HTR-8/SVneo (cell line): ENCODE measurements at regions not wholly inside any gene's neighbourhood (a gene's known extent, or its start where the extent isn't known, plus 50 kb on each side); places are given as distances from the start of the nearest gene placed in this dataset.

ENCODE experiments used
- DNase-seq: peaks from one replicate; pipeline ENCODE4 v3.0.0; 2011; ENCODE audit warnings: low spot score, mixed read lengths; ENCODE audit not compliant: insufficient read length
- FAIRE-seq: peaks from 2 replicates; lab custom pipeline; 2011; peaks lifted over from hg19 to GRCh38; lab: Jason Lieb, UNC

DNA sequence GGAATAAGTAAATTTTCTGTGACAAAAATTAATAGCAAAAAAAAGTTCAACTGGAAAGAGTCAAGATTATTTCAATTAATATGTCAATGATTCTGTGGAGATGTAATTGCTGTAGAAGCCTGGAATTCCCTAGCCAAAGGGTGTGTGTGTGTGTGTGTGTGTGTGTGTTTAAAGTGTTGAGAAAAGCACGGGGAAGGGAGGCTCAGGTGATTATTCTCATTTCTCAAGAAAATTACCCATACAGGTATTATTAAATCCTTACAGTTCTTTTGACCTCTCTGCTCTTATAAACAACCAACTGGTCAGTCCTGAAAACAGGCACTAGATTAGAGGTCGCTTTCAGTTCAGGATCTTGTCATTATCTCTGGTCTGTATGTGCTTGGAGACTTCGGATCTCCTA, 129.3 kb upstream of the SASH1 start:
- FAIRE-seq (no peak), DNase-seq (no peak)

DNA sequence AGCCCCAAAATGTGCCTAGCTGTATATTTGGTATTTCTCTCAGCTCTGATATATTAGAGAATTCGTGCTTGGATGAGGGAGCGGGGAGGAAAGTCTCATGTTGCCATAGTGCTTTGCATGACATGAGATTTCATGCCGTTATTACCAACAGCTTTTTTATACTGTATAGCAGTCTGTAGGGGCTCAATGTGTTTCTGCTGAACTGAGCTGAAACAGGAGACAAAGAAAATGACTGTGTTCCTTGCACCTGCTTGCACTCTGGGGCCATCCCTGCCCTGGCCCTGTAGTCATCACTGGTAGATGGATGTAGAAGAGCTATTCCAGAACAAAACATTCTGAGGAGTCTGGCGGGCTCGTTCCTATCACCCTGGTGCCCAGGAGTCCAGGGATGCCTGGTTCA, 128.0 kb upstream of the SASH1 start:
- no peak for DNase-seq
- FAIRE-seq = no peak

DNA sequence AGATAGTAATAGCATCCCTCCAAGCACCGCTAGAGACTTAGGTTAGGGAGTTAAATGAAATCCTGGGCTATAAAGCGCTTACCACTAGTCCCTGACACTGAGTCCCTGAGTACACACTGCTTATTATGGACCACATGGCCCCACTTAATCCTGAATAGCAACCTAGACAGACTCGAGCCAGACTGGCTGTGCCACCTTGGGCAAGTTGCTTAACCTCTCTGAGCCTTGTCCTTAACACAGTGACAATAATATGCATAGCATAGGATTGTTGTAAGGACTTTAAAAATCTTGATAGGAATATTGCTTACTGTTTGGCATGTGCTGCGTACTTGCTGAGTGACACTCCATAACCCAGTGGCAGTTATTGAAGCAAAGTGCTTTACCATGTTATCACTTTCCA, 125.6 kb upstream of the SASH1 start:
- DNase-seq (no peak), FAIRE-seq (no peak)

DNA sequence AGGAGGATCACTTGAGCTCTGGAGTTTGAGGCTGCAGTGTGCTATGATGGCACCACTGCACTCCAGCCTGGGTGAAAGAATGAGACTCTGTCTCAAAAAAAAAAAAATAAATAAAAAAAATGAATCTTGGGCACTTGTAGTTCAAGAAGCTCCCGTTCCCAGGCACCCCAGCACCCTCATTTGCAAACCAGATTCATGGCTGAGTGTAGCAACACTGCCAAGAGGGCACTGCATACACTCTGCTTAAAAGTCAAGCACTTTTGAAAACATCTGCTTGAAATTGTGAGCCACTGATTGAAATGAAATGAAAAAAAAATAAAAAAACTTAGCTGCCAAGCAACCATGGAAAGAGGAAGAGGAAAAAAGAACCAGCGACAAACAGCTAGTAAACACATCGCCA, 124.7 kb upstream of the SASH1 start:
- DNase-seq (no peak), FAIRE-seq (no peak)

DNA sequence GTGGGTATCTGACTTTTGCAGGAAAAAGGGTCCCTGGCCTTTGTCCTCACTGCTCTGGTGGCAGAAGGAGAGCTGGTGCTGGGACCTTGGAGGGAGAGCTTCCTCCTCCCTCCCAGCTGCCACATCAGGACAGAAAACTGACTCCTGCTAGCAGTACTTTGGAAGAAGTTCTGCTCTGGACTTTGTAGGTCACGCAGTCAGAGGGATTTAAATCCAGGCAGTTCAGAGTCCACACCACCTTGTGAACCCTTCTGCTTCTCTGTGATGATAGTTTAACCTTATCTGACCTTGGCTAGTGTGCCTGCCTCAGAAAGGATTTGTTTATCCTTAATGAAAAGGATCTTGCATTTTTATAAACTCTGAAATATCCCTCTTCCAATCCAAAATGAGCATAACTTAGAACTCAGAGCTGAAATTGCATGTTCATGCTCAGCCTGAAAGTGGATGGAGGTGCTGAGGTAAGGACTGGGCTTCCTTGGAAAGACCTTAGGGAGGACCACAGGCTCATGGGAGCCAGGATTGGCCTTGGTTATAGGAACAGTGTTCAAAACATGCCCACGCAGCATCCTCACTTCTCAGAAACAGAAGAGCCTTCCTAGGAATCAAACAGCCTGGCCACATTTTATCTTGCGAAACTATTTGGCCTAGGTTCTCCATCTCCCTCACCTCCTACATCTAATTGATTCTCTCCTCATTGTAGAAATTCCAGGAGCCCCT, 123.9 kb upstream of the SASH1 start:
- FAIRE-seq (no peak), DNase-seq (no peak)

DNA sequence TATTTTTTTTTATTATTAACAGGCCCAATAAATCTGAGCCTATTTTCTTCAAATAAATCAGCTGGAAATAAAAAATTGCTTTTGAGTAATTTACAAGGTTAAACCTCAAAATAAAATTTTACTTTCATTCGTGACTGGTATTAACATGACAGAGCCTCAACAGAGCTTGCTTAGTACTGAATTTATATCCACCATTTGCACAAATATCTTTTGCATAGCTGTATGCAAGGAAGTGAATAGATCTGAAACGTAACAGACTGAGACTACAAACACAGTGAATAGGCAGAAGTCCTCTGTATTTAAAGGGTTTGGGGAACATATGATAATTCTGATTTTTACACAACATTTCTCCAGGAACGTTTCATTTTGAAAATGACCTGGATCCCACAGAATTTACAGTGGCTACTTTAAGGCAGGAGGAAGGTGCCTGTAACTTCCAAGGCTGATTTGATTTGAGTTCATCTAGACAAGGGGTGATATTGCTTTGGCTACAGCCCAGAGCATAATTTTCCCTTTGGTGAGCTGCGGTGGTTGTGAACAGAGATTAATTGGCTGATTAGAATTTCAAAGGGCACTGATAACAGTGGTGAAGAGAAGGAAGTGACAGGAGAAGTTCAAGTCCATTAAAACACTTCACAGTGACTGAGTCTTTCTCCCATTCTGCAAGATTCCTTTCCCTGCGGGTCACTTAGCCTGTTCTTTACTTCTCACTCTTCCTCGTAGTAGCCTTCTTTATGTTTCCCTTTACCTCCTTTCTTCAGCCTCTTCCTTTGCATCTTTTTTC, 121.2 kb upstream of the SASH1 start:
- FAIRE-seq (no peak), DNase-seq (no peak)

DNA sequence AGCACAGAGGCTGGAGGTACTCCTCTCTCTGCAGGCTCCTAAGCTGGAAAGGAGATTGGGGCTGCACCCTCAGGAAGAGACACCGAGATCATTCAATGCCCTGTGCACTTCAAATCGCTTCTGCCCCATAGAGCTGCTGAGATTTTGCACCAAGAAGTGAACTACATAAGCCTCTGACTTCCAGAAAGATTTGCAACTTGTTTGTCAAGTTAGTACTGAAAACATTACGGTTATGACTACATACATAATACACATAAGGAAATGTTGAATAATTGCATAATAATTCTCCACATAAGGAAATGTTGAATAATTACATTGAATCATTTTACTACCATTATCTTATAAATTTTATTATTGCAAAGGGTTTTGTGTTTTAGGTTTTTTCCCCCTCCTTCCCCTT, 120.3 kb upstream of the SASH1 start:
- DNase-seq (no peak), FAIRE-seq (no peak)

DNA sequence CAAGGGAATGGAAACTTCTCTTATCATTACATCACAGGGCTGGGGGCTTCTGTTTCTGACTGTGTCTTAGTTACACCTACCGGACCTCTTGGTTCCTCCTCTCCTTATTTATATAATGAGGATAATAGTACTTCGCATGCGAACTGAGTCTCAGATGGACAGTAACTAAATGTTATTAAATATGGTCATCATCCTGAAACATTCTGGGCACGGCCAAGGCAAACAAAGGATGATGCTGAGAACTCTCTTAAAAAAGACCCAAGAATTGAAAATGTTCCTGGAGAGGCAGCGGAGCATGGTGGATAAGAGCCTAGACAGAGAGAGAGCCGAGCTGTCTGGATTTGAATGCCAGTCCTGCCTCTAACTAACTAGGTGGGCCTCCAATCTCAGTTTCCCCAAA, 119.8 kb upstream of the SASH1 start:
- DNase-seq (no peak), FAIRE-seq (no peak)

DNA sequence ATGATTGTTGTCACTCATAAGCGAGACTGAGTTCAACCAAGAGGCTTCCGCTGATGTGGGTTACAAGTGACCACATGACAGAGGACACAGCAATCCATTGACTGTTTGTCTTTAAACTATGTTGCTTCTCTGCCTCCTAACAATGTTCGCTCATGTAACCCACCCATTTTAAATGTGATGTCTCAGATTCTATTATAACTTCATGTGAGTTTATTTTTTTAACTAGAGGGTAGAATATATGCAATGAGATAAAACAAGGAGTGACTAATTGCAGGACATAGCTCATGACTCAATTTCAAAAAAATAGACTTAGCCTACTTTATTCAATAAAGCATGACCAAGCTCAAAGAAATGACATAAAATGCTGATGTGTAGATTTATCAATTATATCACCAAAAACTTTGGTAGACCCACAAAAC, 119.2 kb upstream of the SASH1 start:
- DNase-seq = no peak
- no peak for FAIRE-seq

DNA sequence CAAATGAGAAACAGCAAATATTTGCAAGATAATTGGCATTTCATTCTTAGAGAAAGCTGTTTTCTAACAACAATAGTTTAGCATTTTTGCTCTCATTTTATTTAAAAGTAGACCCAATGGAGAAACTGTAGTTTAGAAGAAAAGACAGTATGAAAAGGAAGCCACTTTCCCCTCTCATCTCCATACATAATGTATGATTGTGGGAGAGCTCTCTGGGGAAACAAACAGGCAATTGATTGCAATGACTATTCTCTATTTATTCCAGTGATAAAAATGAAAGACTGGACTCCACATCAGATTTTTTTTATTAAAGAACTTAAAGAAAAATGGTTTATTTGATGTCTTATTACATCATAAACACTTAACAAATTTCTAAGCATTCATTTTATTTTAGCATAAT, 116.8 kb upstream of the SASH1 start:
- FAIRE-seq (no peak), DNase-seq (no peak)

DNA sequence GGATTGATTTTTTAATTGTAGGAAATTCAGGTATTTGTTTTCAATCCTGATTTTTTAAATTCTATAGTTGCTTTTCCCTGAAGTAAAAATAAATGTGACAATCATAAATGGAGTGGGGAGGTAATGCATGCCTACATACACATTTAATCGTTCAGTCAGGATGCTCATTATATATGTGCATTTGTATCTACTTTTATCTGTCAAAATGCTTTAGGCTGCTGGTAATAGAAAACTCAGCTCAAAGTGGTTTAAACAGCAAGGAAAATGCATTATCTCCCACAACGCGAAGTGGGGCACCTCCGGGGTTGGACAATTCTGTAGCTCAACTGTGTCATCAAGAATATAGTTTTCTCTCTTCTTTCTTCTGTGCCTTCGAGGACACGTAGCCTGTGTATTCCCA, 116.4 kb upstream of the SASH1 start:
- DNase-seq (no peak), FAIRE-seq (no peak)

DNA sequence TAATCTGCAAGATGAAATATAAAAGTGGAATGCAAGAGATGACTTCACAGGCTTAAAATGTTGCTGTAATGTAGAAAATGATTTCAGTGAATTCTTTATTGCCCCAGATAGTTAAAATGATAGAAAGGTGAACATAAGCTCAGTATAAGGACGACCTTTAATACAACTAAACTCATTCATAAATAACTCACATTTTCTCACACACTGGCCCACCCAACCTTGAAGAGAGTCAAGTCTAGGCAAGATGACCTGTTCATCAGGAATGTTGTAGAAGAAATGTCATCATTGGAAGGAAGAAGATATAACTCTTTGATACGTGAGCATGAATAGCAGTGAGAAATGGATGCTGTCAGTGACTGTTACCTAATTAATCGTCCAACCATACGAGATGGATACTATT, 111.1 kb upstream of the SASH1 start:
- FAIRE-seq = no peak
- DNase-seq = peak; percentile 10

DNA sequence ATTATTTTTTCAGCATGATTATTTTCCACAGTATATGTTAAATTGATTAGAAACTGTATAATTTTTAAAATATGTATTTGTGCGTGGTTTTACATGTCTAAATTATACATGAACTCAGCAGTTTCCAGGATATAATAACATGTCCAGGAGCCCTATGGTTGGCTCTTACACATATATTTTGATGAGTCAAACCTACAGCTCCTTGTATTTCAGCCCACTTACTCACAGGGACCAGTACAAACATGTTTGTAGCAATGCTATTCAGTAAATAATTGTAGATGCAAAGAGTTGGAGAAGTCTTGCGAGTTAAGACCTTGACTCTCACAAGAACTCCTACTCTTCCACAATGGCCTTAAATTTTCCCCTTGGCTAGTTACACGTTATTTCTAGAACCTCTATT, 107.2 kb upstream of the SASH1 start:
- DNase-seq (no peak), FAIRE-seq (no peak)

DNA sequence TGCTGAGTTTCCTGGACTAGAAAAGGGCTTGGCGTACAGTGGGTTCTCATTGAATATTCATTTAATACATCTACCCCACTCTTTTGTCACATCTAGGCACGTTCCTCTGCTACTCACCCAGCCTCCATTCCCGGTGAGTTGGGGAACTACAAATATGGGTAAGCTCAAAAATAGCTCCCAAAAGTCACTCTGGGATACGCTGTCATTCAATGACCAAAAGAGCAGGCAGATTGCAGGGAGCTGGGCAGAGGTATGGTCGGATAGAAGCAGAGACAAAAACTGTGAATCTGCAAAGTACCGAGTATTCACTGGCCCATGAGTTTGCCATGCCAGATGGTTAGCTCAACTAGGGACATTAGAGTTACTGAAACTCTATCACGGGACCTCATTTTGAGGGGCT, 103.9 kb upstream of the SASH1 start:
- FAIRE-seq (no peak), DNase-seq (no peak)

DNA sequence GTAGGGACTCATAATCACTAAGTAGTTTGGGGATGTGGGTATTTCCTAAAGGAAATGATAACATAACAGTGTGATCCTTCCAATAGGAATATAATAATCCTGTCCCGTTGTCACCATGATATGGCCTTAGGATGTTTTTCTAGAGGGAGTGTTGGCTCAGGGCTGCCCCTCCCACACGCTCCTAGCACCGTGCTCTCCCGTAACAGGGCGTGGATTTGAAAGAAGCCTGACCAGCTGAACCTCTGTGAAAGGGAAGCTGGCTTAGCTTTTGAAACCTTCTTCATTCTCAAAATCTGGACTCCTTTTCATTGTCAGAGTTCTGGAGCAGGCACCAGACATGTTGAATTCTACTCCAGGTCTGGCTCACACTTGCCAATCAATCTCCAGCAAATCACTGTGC, 103.4 kb upstream of the SASH1 start:
- FAIRE-seq (no peak), DNase-seq (no peak)

DNA sequence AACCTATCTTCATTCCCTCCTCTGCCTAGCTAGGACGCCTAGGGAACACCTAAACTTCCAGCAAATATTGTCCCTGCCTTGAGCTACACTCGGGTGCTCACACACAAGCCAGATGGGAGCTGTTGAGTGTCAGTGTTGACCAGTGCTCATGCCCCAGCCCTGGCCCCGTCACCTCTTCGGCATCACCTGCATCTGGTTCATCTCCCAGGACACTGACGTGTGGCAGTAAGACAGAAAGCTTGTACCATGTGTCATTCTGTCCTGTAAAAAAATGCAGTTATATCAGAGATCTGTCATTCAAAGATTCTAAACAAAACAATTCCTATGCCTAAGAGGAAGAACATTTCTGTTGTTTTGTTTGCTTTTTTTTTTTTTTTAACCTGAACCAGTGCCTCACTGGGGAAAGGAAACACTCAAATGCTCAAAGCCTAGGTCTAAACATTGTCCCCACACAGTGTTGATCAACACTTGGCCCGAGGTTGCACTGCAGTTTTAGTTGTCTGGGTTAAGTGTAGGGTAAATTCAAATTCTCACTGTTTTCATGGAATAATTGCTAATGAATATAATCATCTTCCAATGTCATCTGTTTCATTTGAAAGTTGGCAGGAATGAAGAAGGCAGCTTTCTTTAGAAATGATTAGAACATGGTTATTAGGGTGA, 102.7 kb upstream of the SASH1 start:
- FAIRE-seq (no peak), DNase-seq (no peak)

DNA sequence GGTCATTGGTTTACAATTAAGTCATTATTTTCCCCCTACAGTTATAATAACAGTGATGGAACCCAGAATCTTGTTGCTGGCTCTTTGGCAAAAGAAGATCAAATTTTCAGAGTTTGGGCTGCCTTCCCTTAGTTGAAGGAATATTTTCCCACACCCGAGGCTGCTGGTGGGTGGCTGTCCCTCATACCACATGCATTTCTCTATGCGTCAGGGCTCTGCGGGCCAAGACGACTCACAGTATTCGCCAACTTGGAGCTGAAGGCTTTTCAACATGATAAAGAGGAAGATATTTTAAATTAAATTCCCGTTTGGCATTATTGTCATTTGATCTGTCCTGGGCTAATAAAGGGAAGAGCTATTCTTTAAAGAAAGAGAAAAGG, 102.2 kb upstream of the SASH1 start:
- FAIRE-seq (no peak), DNase-seq (no peak)

DNA sequence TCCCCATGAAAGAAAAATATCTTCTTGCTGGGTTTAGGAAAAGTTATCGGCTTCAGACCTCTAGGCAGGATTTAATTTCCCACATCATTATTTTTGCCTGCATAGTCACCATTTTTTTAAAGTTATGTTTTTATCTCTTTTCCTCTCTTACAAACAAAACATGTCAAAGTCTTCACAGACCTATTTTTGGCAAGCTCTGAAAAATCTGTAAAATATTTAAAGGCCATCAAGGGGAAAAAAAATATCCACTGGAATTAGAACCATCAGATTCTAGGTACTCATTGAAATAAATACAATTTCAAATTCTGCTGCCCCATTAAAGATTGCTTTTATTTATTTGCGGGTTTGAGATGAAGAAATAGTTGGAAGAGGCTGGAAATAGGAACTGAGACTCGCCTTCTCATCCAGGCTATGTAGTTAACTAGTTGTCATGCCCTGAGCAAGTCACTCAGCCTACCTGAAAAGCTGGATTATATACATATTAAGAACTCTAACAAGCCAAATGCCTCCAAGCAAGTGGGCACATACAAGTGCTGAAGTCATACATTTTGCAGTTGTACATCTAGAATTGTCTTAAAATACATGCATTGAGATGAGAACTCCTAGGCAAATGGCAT, 101.7 kb upstream of the SASH1 start:
- FAIRE-seq (no peak), DNase-seq (no peak)

DNA sequence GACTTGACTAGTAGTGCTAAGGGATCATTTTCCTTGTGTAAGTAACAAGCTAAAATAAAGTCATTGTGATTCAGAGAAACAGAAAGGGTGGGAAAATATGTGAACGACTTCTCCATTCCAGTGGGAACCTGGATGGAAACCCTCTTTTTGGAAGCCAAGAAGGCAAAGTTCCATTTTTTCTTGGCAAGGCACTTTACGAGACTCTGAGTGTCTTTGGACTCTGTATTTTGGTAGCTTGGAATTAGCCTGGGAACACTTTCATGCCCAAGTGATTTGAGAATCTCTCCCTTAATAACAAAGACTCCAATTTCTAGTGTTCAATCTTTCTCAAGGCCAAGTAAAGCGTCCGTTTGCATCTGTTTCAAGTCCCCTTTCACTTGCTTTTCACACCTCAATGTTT, 100.5 kb upstream of the SASH1 start:
- no peak for FAIRE-seq

DNA sequence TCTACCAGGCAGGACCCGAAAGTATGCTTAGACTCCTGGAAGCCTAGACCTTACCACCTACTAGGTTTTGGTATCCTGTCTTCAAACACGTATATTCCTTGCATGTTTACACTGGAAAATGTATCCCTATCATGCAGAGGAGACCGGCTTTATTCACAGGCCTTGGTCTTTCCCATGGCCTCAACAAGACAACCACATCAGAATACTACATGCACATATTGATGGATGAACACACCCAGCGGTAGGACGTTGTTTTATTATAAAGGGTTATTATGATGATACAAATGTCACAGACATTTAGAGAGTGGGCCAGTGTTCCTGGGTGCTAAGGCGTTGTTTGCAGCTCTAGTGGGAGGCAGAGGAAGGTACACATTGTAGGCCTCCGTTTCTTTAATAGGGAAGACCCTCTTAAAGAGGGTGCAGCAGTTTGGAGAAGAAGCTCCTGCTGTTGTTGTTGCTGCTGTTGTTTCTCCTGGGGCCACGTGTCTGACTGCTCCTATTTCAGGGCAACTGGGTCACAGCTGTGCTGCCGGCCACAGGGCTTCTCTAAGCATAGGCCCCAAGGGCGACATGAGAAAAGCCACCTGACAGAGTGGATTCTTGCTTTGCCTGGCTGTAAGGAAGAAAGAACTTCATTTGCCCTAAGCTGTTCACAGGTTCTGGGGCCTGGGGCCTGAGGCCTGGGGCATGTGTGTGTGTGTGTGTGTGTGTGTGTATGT, 98.3 kb upstream of the SASH1 start:
- FAIRE-seq (no peak), DNase-seq (no peak)

More for the DNA sequence above, 100.5 kb upstream of the SASH1 start:
- no peak for DNase-seq
